ENCODE measurements at regions not wholly inside any gene's neighbourhood (a gene's known extent, or its start where the extent isn't known, plus 50 kb on each side); places are given as distances from the start of the nearest gene placed in this dataset.

GRCh38 chr10:107230887-107231286 is 66.4 kb upstream of the SORCS1 start:
- Histone ChIP-seq H3K27ac (ENCODE audit: insufficient read length, low read depth, low read length) (no peak overlapping the region), H2BK12ac (ENCODE audit: insufficient read length, low read depth, low read length) (no peak overlapping the region), H2BK120ac (ENCODE audit: low read depth, low read length, poor library complexity, severe bottlenecking) (no peak overlapping the region), H2BK5ac (ENCODE audit: insufficient read length, low read length) (no peak overlapping the region), H3K18ac (ENCODE audit: insufficient read length, low read depth, low read length) (no peak overlapping the region), H3K79me1 (ENCODE audit: insufficient read depth, low read depth, low read length, poor library complexity, severe bottlenecking) (no peaks in the 10 kb centered on the region), H3K4me2 (ENCODE audit: insufficient read depth, insufficient read length, low read length) (no peak overlapping the region), H2AFZ (ENCODE audit: low read length) (no peak overlapping the region), H3K56ac (ENCODE audit: insufficient read length, low read depth, low read length) (no peak overlapping the region), H2AK5ac (ENCODE audit: insufficient read length, low read length) (no peak overlapping the region), H3K14ac (ENCODE audit: insufficient read depth, low read length) (no peak overlapping the region), H3K4me1 (ENCODE audit: insufficient read depth, low read length) (no peaks in the 10 kb centered on the region), H3K9ac (ENCODE audit: extremely low read depth, insufficient read length, low read length) (no peak overlapping the region), H3T11ph (ENCODE audit: low read length) (no peak overlapping the region), H4K91ac (ENCODE audit: insufficient read length, low read depth, low read length) (no peak overlapping the region), H4K8ac (replicated peaks; ENCODE audit: insufficient read length, low read depth, low read length) (no peak overlapping the region), H3K9me3 (ENCODE audit: control insufficient read depth, low read depth, low read length) (no peaks in the 10 kb centered on the region), H4K5ac (ENCODE audit: insufficient read length, low read depth, low read length) (no peak overlapping the region), H3K79me2 (ENCODE audit: insufficient read depth, low read length) (no peaks in the 10 kb centered on the region), H3K23me2 (ENCODE audit: insufficient read length, low read depth, low read length, poor library complexity, severe bottlenecking) (no peaks in the 10 kb centered on the region), H2BK20ac (ENCODE audit: low read depth, low read length, poor library complexity, severe bottlenecking) (no peak overlapping the region), H4K20me1 (ENCODE audit: control insufficient read depth, insufficient read depth, insufficient read length) (no peaks in the 10 kb centered on the region), H3K27me3 (ENCODE audit: insufficient read depth, low read length) (no peaks in the 10 kb centered on the region), H2BK15ac (ENCODE audit: low read depth, low read length) (no peak overlapping the region), H3K4ac (ENCODE audit: low read depth, low read length) (no peak overlapping the region), H3K23ac (ENCODE audit: insufficient read length, low read depth, low read length) (no peak overlapping the region)
- Mint-ChIP-seq H3K27me3 (ENCODE audit: low read depth) (no peaks in the 10 kb centered on the region; the same call in 1 of the 2 replicates), H3K27ac (no peak overlapping the region), H3K4me1 (no peaks in the 10 kb centered on the region), H3K4me3 (no peak overlapping the region), H3K9me3 (no peaks in the 10 kb centered on the region; a peak in 2 of 5 replicates), H3K36me3 (ENCODE audit: insufficient read depth in 1 of 3, low read depth in 3 of 3) (no peaks in the 10 kb centered on the region)
- DNase-seq: no peak
- TF ChIP-seq, protein P1, sequence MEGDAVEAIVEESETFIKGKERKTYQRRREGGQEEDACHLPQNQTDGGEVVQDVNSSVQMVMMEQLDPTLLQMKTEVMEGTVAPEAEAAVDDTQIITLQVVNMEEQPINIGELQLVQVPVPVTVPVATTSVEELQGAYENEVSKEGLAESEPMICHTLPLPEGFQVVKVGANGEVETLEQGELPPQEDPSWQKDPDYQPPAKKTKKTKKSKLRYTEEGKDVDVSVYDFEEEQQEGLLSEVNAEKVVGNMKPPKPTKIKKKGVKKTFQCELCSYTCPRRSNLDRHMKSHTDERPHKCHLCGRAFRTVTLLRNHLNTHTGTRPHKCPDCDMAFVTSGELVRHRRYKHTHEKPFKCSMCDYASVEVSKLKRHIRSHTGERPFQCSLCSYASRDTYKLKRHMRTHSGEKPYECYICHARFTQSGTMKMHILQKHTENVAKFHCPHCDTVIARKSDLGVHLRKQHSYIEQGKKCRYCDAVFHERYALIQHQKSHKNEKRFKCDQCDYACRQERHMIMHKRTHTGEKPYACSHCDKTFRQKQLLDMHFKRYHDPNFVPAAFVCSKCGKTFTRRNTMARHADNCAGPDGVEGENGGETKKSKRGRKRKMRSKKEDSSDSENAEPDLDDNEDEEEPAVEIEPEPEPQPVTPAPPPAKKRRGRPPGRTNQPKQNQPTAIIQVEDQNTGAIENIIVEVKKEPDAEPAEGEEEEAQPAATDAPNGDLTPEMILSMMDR (conservative IDR thresholded peaks at IDR 0.05): no peak
- WGBS (ENCODE audit: extremely low coverage, insufficient read length, low lambda C conversion rate): no CpG with 5 or more reads among the region's 4 CpGs

Measured in H9 (cell line).